NB4 (cell line): ENCODE measurements at regions not wholly inside any gene's neighbourhood (a gene's known extent, or its start where the extent isn't known, plus 50 kb on each side); places are given as distances from the start of the nearest gene placed in this dataset.
"Not testable (repeated sequence)": the region's sequence is repeated elsewhere in the genome, so short reads cannot be mapped to it uniquely, and the experiment has no call there.

Source experiments
- DNase-seq: peaks from one replicate; pipeline ENCODE4 v3.0.0; 2010; ENCODE audit warnings: low read depth
- H3K4me3 ChIP-seq: one replicate; pipeline ENCODE4 v1.5.1; 2011; ENCODE audit warnings: mild to moderate bottlenecking, low read depth, low read length, moderate library complexity
- MAX ChIP-seq: IDR thresholded peaks from 2 replicates; pipeline ENCODE4 v1.6.1; 2011; ENCODE audit warnings: low read depth, low read length
- MYC ChIP-seq: IDR thresholded peaks from 2 replicates; pipeline ENCODE4 v1.6.1; 2011; ENCODE audit warnings: low read depth, low read length
- POLR2A ChIP-seq: IDR thresholded peaks from 2 replicates; pipeline ENCODE4 v1.6.1; 2011; ENCODE audit warnings: mild to moderate bottlenecking; ENCODE audit not compliant: insufficient read length; ENCODE audit errors: extremely low read depth
- TF ChIP-seq, protein P1 (sequence below): IDR thresholded peaks from one replicate; pipeline ENCODE4 v1.5.1; 2012; ENCODE audit warnings: low read depth, low read length

GRCh38 chr4:22634541-22635181 lies 58.1 kb upstream of the GBA3 start:
- no peak overlapping the region for H3K4me3 ChIP-seq
- no peak for DNase-seq
- TF ChIP-seq, protein P1, sequence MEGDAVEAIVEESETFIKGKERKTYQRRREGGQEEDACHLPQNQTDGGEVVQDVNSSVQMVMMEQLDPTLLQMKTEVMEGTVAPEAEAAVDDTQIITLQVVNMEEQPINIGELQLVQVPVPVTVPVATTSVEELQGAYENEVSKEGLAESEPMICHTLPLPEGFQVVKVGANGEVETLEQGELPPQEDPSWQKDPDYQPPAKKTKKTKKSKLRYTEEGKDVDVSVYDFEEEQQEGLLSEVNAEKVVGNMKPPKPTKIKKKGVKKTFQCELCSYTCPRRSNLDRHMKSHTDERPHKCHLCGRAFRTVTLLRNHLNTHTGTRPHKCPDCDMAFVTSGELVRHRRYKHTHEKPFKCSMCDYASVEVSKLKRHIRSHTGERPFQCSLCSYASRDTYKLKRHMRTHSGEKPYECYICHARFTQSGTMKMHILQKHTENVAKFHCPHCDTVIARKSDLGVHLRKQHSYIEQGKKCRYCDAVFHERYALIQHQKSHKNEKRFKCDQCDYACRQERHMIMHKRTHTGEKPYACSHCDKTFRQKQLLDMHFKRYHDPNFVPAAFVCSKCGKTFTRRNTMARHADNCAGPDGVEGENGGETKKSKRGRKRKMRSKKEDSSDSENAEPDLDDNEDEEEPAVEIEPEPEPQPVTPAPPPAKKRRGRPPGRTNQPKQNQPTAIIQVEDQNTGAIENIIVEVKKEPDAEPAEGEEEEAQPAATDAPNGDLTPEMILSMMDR = no peak
- TF ChIP-seq POLR2A (no peak), MYC (no peak), MAX (no peak)

DNA sequence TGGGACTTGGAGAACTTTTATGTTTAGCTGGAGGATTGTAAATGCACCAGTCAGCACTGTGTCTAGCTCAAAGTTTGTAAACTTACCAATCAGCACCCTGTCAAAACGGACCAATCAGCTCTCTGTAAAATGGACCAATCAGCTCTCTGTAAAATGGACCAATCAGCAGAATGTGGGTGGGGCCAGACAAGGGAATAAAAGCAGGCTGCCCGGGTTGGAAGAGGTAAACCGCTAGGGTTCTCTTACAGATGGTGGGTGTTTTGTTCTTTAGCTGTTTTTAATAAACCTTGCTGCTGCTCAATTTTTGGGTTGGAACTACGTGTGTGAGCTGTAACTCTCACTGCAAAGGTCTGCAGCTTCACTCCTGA lies 57.6 kb upstream of the GBA3 start:
- not testable (repeated sequence) for DNase-seq, H3K4me3 ChIP-seq

- no peak for DNase-seq
- no peak overlapping the region for H3K4me3 ChIP-seq
- no peak for TF ChIP-seq POLR2A
- TF ChIP-seq MAX = no peak
- TF ChIP-seq, protein P1 = no peak
- TF ChIP-seq MYC = no peak
These were observed 57.0 kb upstream of the GBA3 start for GRCh38 chr4:22635692-22636091.

GRCh38 chr4:22637306-22637705 lies 55.4 kb upstream of the GBA3 start:
- TF ChIP-seq MYC (no peak), POLR2A (no peak), MAX (no peak)
- TF ChIP-seq, protein P1 = no peak

More at GRCh38 chr4:22637306-22637705, 55.4 kb upstream of the GBA3 start:
- DNase-seq = no peak
- H3K4me3 ChIP-seq = no peak overlapping the region
